GM21786 (cell line): ENCODE measurements at regions not wholly inside any gene's neighbourhood (a gene's known extent, or its start where the extent isn't known, plus 50 kb on each side); places are given as distances from the start of the nearest gene placed in this dataset.
"Not testable (repeated sequence)": the region's sequence is repeated elsewhere in the genome, so short reads cannot be mapped to it uniquely, and the experiment has no call there.

Experiments
- ATAC-seq: cut with Tn5 transposase; IDR thresholded peaks from one replicate; pipeline ENCODE4 v1.9.1; 2021; ENCODE audit not compliant: unreplicated experiment

DNA sequence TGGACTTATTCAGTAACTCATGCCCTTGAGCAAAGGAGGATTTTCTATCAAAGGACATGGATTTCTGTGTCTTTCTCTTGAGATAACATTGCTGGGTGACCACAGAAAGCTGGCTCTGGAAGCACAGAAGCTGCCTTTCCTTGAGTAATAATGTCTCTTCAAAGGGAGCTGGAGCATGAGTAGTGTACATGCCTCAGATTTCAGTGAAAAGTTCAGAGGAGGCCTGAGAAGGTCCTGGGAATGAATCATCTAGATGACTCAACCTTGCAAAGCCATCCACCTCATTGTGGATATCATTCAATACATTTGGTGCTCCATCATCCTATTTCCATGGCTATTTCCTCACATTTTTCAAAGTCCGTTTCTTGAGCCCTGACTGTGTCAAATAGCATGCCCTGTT lies 77.6 kb upstream of the OR4M2 start:
- ATAC-seq, result not testable (repeated sequence)

- ATAC-seq, result peak; percentile 60
These were observed 91.2 kb upstream of the OR4M2 start for GRCh38 chr15:21989117-21989516.

DNA sequence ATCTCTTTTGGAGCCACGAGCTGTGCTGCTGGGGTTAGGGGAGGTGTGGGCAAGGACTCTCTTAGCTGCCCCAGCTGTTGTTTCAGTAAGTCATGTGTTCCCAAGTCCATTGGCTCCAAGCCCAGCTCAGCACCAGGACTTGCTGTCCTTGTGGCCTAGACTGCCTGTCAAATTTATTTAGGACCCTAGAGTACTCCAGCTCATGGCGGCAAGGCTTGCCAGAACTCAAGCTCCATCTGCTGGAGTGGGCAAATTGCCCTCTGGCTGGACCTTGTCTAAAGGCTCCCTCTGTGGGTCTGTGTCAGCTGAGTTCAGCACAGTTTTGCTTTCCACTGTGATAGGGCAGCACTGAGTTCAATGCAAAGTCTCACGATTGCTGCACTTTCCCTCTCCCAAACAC lies 96.5 kb upstream of the OR4M2 start:
- not testable (repeated sequence) for ATAC-seq

DNA sequence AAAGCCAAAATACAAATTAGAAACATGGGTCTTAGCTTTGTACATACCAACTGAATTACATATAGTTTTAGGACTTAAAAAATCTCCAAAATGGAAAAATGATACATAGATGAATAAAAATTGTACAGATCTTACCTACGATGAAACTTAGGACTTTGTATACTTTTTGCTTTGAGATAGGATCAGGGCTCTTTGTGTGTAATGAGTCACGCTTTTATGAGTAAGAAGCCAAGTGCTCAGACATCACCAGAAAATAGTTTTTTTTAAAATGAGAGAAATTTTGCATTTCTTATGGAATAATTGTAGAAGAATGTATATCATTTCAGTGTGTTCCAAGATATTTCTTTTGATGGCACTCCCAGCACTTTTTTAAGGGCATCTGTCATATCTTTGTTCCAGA lies 100.4 kb upstream of the OR4M2 start:
- ATAC-seq, result not testable (repeated sequence)

GRCh38 chr15:21953713-21954112 lies 76.2 kb upstream of the POTEB start:
- ATAC-seq, result not testable (repeated sequence)

DNA sequence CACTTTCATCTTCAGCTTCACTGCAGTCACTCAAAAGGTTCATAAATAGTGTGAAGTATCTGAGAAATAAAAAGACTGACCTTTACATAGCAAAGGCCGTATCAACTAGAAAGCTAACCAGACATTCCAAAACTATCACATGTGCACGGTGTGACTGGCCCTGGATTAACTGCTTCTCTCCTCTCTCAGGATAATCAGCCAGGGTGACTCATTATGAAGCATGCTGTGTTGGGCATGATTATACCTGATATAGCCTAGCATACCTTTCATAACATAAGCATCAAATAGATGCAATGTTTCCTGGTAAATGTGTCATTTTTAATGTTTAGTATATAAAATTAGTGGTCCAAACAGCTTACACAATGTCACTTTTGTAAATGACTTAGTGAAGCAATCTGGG lies 62.8 kb upstream of the POTEB start:
- ATAC-seq, result not testable (repeated sequence)
